CD4-positive, alpha-beta T cell (primary cell): ENCODE measurements at regions not wholly inside any gene's neighbourhood (a gene's known extent, or its start where the extent isn't known, plus 50 kb on each side); places are given as distances from the start of the nearest gene placed in this dataset.
A peak's percentile ranks its signal among the peaks of the same experiment; 100 is the strongest.
"Not testable (repeated sequence)": the region's sequence is repeated elsewhere in the genome, so short reads cannot be mapped to it uniquely, and the experiment has no call there.

Experiments used
- ATAC-seq: fragments of 200-7000 bp; cut with Tn5 transposase; one replicate; pipeline ENCODE4 v1.10.0; 2022; ENCODE audit warnings: mild to moderate bottlenecking; ENCODE audit not compliant: poor library complexity
- CTCF ChIA-PET: fragments of 350-600 bp; sonication (Branson Sonifier 250); formaldehyde crosslinking; loops from one replicate; lab custom pipeline; 2021; ENCODE audit warnings: antibody characterized with exemption, inconsistent platforms; lab: Charles Lee
- POLR2A ChIA-PET: fragments of 350-600 bp; sonication (Branson Sonifier 250); formaldehyde crosslinking; loops from one replicate; lab custom pipeline; 2021; ENCODE audit warnings: antibody characterized with exemption, inconsistent platforms; lab: Charles Lee
- DNase-seq, 14 experiments: peaks; one replicate each; pipeline ENCODE4 v3.0.0-alpha.2; 2013 to 2020; ENCODE audit warnings: mixed read lengths in 2 of 14
- H3K27ac ChIP-seq, 2 donors: one replicate each; pipeline versions ENCODE4 v1.5.1 to v1.7.0; 2013; ENCODE audit warnings: low read length in 2 of 2, low read depth in 1 of 2, mild to moderate bottlenecking in 1 of 2
- H3K27me3 ChIP-seq, 2 experiments: 1 replicate in 1 of 2; 2 replicates in 1 of 2; pipeline versions ENCODE4 v1.6.1 to v1.7.0; 2013; ENCODE audit warnings: low read length in 2 of 2, control low read depth in 1 of 2, mild to moderate bottlenecking in 1 of 2, moderate library complexity in 1 of 2; ENCODE audit not compliant: insufficient read depth in 2 of 2, control insufficient read depth in 1 of 2
- H3K36me3 ChIP-seq: one replicate; pipeline ENCODE4 v1.6.1; 2013; ENCODE audit warnings: low read length, control low read depth; ENCODE audit not compliant: insufficient read depth
- H3K4me1 ChIP-seq: one replicate; pipeline ENCODE4 v1.6.1; 2013; ENCODE audit warnings: low read length, control low read depth; ENCODE audit not compliant: insufficient read depth
- H3K4me3 ChIP-seq: one replicate; pipeline ENCODE4 v1.5.1; 2013; ENCODE audit warnings: mild to moderate bottlenecking, low read length, moderate library complexity
- H3K9me3 ChIP-seq, 2 experiments: 1 replicate in 1 of 2; 2 replicates in 1 of 2; pipeline versions ENCODE4 v1.6.1 to v1.7.0; 2013; ENCODE audit warnings: low read length in 2 of 2, mild to moderate bottlenecking in 2 of 2, control low read depth in 1 of 2, moderate library complexity in 1 of 2; ENCODE audit not compliant: control insufficient read depth in 1 of 2, insufficient read depth in 1 of 2
- H3K27ac Mint-ChIP-seq: one replicate; pipeline ENCODE4 v1.8.0; 2020; ENCODE audit warnings: mixed read lengths
- H3K27me3 Mint-ChIP-seq: one replicate; pipeline ENCODE4 v1.8.0; 2021; ENCODE audit warnings: mixed read lengths
- H3K36me3 Mint-ChIP-seq: one replicate; pipeline ENCODE4 v1.8.0; 2021; ENCODE audit warnings: low read depth, mixed read lengths
- H3K4me1 Mint-ChIP-seq: one replicate; pipeline ENCODE4 v1.8.0; 2021; ENCODE audit warnings: low read depth, mixed read lengths
- H3K4me3 Mint-ChIP-seq: one replicate; pipeline ENCODE4 v1.8.0; 2020; ENCODE audit warnings: mild to moderate bottlenecking, mixed read lengths
- H3K9me3 Mint-ChIP-seq: one replicate; pipeline ENCODE4 v1.8.0; 2020; ENCODE audit warnings: mixed read lengths
- CTCF ChIP-seq: fragments of 200-600 bp; IDR thresholded peaks from one replicate; pipeline ENCODE4 v1.8.0; 2022; ENCODE audit warnings: antibody characterized with exemption, mild to moderate bottlenecking
- intact Hi-C, 2 experiments: fragments of 100-400 bp; cut with DNase I in 1 of 2; cut with micrococcal nuclease in 1 of 2; formaldehyde crosslinking; loops; one replicate each; pipeline versions ENCODE4 v1.15.1 to v1.9.0; 2023 to 2025; cut with DNase I, micrococcal nuclease

GRCh38 chr13:18628428-18628827 is 553.2 kb downstream of the TUBA3C start:
- DNase-seq, result no peak
- POLR2A ChIA-PET, result no interaction called here
- ATAC-seq, result no peak
- H3K4me3 Mint-ChIP-seq, result no peak overlapping the region
- no peaks in the 10 kb centered on the region for H3K4me1 Mint-ChIP-seq
- H3K36me3 ChIP-seq, result no peaks in the 10 kb centered on the region
- H3K4me1 ChIP-seq, result no peaks in the 10 kb centered on the region
- CTCF ChIA-PET, result no interaction called here
- no peak overlapping the region for H3K27ac ChIP-seq
- no peaks in the 10 kb centered on the region for H3K27me3 Mint-ChIP-seq
- intact Hi-C loops, result no loop called here
- H3K9me3 ChIP-seq, result no peaks in the 10 kb centered on the region
- no peak for TF ChIP-seq CTCF
- H3K4me3 ChIP-seq, result no peak overlapping the region
- no peaks in the 10 kb centered on the region for H3K27me3 ChIP-seq
- no peaks in the 10 kb centered on the region for H3K36me3 Mint-ChIP-seq
- H3K27ac Mint-ChIP-seq, result no peak overlapping the region
- peaks cover 4% of the 10 kb centered on the region for H3K9me3 Mint-ChIP-seq

GRCh38 chr13:18624061-18624460 is 557.6 kb downstream of the TUBA3C start:
- not testable (repeated sequence) for H3K27me3 ChIP-seq

GRCh38 chr13:18618442-18618841 is 563.2 kb downstream of the TUBA3C start:
- CTCF ChIA-PET, H3K27me3 ChIP-seq, H3K4me1 ChIP-seq, H3K9me3 Mint-ChIP-seq, ATAC-seq, H3K36me3 ChIP-seq, H3K9me3 ChIP-seq, H3K4me1 Mint-ChIP-seq, POLR2A ChIA-PET, H3K4me3 ChIP-seq, H3K36me3 Mint-ChIP-seq, H3K27ac Mint-ChIP-seq, DNase-seq, H3K4me3 Mint-ChIP-seq, H3K27me3 Mint-ChIP-seq, H3K27ac ChIP-seq, intact Hi-C loops: not testable (repeated sequence)

More at GRCh38 chr13:18624061-18624460, 557.6 kb downstream of the TUBA3C start:
- H3K9me3 ChIP-seq, H3K27me3 Mint-ChIP-seq, H3K4me3 Mint-ChIP-seq, H3K9me3 Mint-ChIP-seq, ATAC-seq, H3K4me3 ChIP-seq, DNase-seq, CTCF ChIA-PET, H3K4me1 ChIP-seq, H3K27ac ChIP-seq, H3K27ac Mint-ChIP-seq, H3K36me3 Mint-ChIP-seq, intact Hi-C loops, POLR2A ChIA-PET, H3K36me3 ChIP-seq, H3K4me1 Mint-ChIP-seq: not testable (repeated sequence)

- H3K27ac ChIP-seq, H3K4me3 Mint-ChIP-seq, DNase-seq, H3K9me3 ChIP-seq, CTCF ChIA-PET, H3K36me3 Mint-ChIP-seq, H3K27me3 Mint-ChIP-seq, H3K27me3 ChIP-seq, H3K36me3 ChIP-seq, H3K4me1 Mint-ChIP-seq, H3K27ac Mint-ChIP-seq, H3K4me3 ChIP-seq, ATAC-seq, POLR2A ChIA-PET, intact Hi-C loops, H3K4me1 ChIP-seq, H3K9me3 Mint-ChIP-seq: not testable (repeated sequence)
These were observed 571.1 kb downstream of the TUBA3C start for GRCh38 chr13:18610476-18610875.

GRCh38 chr13:18609371-18609770 is 572.3 kb downstream of the TUBA3C start:
- H3K4me1 ChIP-seq, ATAC-seq, H3K27me3 ChIP-seq, H3K9me3 Mint-ChIP-seq, intact Hi-C loops, H3K36me3 Mint-ChIP-seq, POLR2A ChIA-PET, H3K27ac ChIP-seq, H3K27me3 Mint-ChIP-seq, H3K27ac Mint-ChIP-seq, DNase-seq, H3K9me3 ChIP-seq, H3K4me3 Mint-ChIP-seq, H3K4me3 ChIP-seq, H3K36me3 ChIP-seq, H3K4me1 Mint-ChIP-seq, CTCF ChIA-PET: not testable (repeated sequence)

GRCh38 chr13:18608851-18609250 is 572.8 kb downstream of the TUBA3C start:
- H3K4me1 ChIP-seq, H3K4me3 ChIP-seq, intact Hi-C loops, H3K4me1 Mint-ChIP-seq, H3K27me3 Mint-ChIP-seq, H3K9me3 Mint-ChIP-seq, H3K4me3 Mint-ChIP-seq, H3K27ac Mint-ChIP-seq, DNase-seq, H3K27ac ChIP-seq, H3K36me3 ChIP-seq, H3K36me3 Mint-ChIP-seq, CTCF ChIA-PET, H3K27me3 ChIP-seq, ATAC-seq, POLR2A ChIA-PET, H3K9me3 ChIP-seq: not testable (repeated sequence)

GRCh38 chr13:18600366-18600765 is 581.3 kb downstream of the TUBA3C start:
- CTCF ChIA-PET, H3K9me3 Mint-ChIP-seq, H3K27me3 Mint-ChIP-seq, H3K27ac Mint-ChIP-seq, H3K4me1 Mint-ChIP-seq, intact Hi-C loops, H3K36me3 Mint-ChIP-seq, ATAC-seq, H3K27ac ChIP-seq, DNase-seq, H3K4me3 ChIP-seq, POLR2A ChIA-PET, H3K27me3 ChIP-seq, H3K36me3 ChIP-seq, H3K4me1 ChIP-seq: not testable (repeated sequence)
- H3K9me3 ChIP-seq, result peaks cover 0 to 21% of the 10 kb centered on the region in 2 experiments
- H3K4me3 Mint-ChIP-seq, result peak overlapping the region; percentile 30
